Nephron progenitor cell (in vitro differentiated cells): ENCODE measurements at regions not wholly inside any gene's neighbourhood (a gene's known extent, or its start where the extent isn't known, plus 50 kb on each side); places are given as distances from the start of the nearest gene placed in this dataset.

Source experiments
- DNase-seq: peaks from one replicate; pipeline ENCODE4 v3.0.0; 2021
- H3K27ac Mint-ChIP-seq: 2 replicates; pipeline ENCODE4 v1.8.0; 2021; ENCODE audit warnings: mild to moderate bottlenecking, moderate library complexity, mixed read lengths
- H3K27me3 Mint-ChIP-seq: 2 replicates; pipeline ENCODE4 v1.8.0; 2021; ENCODE audit warnings: mild to moderate bottlenecking, low read depth, mixed read lengths; ENCODE audit not compliant: poor library complexity
- H3K36me3 Mint-ChIP-seq: 2 replicates; pipeline ENCODE4 v1.8.0; 2021; ENCODE audit warnings: low read depth, mixed read lengths
- H3K4me1 Mint-ChIP-seq: 2 replicates; pipeline ENCODE4 v1.8.0; 2021; ENCODE audit warnings: mixed read lengths
- H3K4me3 Mint-ChIP-seq: 2 replicates; pipeline ENCODE4 v1.8.0; 2021; ENCODE audit warnings: mild to moderate bottlenecking, moderate library complexity, mixed read lengths
- H3K9me3 Mint-ChIP-seq: 2 replicates; pipeline ENCODE4 v1.8.0; 2021; ENCODE audit warnings: mild to moderate bottlenecking, moderate library complexity, mixed read lengths
- CTCF ChIP-seq: fragments of 200-600 bp; sonication (generic); IDR thresholded peaks from 2 replicates; pipeline ENCODE4 v1.5.0; 2021; ENCODE audit warnings: antibody characterized with exemption

GRCh38 chr18:44521668-44522022 lies 159.0 kb upstream of the SETBP1 start:
- no peaks in the 10 kb centered on the region for H3K36me3 Mint-ChIP-seq
- H3K27me3 Mint-ChIP-seq = no peaks in the 10 kb centered on the region
- no peak overlapping the region for H3K27ac Mint-ChIP-seq
- no peaks in the 10 kb centered on the region for H3K4me1 Mint-ChIP-seq
- H3K4me3 Mint-ChIP-seq = no peak overlapping the region
- no peaks in the 10 kb centered on the region for H3K9me3 Mint-ChIP-seq
- TF ChIP-seq CTCF = no peak
- DNase-seq = no peak

- Mint-ChIP-seq H3K36me3 (no peaks in the 10 kb centered on the region), H3K27me3 (no peaks in the 10 kb centered on the region), H3K9me3 (no peaks in the 10 kb centered on the region), H3K4me1 (no peaks in the 10 kb centered on the region), H3K4me3 (no peak overlapping the region), H3K27ac (no peak overlapping the region)
- TF ChIP-seq CTCF = no peak
- no peak for DNase-seq
Measured at GRCh38 chr18:44526705-44527415, 153.8 kb upstream of the SETBP1 start.

- no peaks in the 10 kb centered on the region for H3K9me3 Mint-ChIP-seq
- H3K36me3 Mint-ChIP-seq = no peaks in the 10 kb centered on the region
Measured at GRCh38 chr18:44533071-44533470, 147.6 kb upstream of the SETBP1 start.

GRCh38 chr18:44536046-44536445 lies 144.6 kb upstream of the SETBP1 start:
- H3K27me3 Mint-ChIP-seq = peaks cover 7% of the 10 kb centered on the region
- H3K36me3 Mint-ChIP-seq = no peaks in the 10 kb centered on the region
- H3K4me3 Mint-ChIP-seq = no peak overlapping the region
- H3K4me1 Mint-ChIP-seq = no peaks in the 10 kb centered on the region
- DNase-seq = no peak
- no peaks in the 10 kb centered on the region for H3K9me3 Mint-ChIP-seq
- TF ChIP-seq CTCF = no peak
- no peak overlapping the region for H3K27ac Mint-ChIP-seq

More at GRCh38 chr18:44533071-44533470, 147.6 kb upstream of the SETBP1 start:
- H3K4me3 Mint-ChIP-seq = no peak overlapping the region
- peaks cover 7% of the 10 kb centered on the region for H3K27me3 Mint-ChIP-seq
- no peak for DNase-seq
- H3K4me1 Mint-ChIP-seq = no peaks in the 10 kb centered on the region
- TF ChIP-seq CTCF = no peak
- no peak overlapping the region for H3K27ac Mint-ChIP-seq

- Mint-ChIP-seq H3K27me3 (peaks cover 7% of the 10 kb centered on the region), H3K4me1 (no peaks in the 10 kb centered on the region), H3K27ac (no peak overlapping the region), H3K9me3 (no peaks in the 10 kb centered on the region), H3K36me3 (no peaks in the 10 kb centered on the region), H3K4me3 (no peak overlapping the region)
- TF ChIP-seq CTCF = no peak
- DNase-seq = no peak
Measured at GRCh38 chr18:44536619-44537018, 144.1 kb upstream of the SETBP1 start.

GRCh38 chr18:44537526-44537925 lies 143.2 kb upstream of the SETBP1 start:
- no peak for TF ChIP-seq CTCF
- no peaks in the 10 kb centered on the region for H3K9me3 Mint-ChIP-seq
- H3K27me3 Mint-ChIP-seq = peaks cover 7% of the 10 kb centered on the region
- DNase-seq = no peak
- H3K36me3 Mint-ChIP-seq = no peaks in the 10 kb centered on the region
- H3K4me1 Mint-ChIP-seq = no peaks in the 10 kb centered on the region
- no peak overlapping the region for H3K27ac Mint-ChIP-seq
- no peak overlapping the region for H3K4me3 Mint-ChIP-seq
